ENCODE measurements at regions not wholly inside any gene's neighbourhood (a gene's known extent, or its start where the extent isn't known, plus 50 kb on each side); places are given as distances from the start of the nearest gene placed in this dataset.

DNA sequence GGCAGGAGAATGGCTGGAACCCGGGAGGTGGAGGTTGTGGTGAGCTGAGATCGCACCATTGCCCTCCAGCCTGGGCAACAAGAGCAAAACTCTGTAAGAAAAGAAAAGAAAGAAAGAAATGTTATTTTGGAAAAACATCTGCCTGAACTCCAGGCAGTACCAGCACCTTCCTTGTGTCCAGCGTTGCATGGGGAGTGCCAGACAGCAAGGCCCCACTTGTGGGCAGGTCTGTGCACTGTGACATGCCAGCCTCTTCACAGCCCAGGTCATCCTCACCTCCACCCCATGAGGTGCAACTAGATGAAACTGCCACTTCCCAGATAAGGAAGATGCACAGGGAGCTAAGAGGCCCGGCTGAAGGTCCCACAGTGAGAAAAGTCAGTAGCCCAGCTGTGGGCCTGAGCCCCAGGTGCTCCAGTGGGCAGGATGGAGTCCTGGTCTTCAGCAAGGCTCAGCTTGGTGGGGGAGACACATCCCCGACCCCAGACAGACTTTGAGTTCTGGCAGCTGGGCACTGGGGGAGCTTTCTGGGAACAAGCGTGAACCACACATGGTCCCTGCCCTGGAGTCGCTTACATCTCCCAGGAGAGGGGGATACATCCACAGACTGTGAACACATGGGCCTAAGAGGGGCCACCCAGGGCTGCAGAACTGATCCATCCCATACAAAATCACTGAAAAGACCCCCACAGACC is 146.9 kb upstream of the IER5L start:
- no peak overlapping the region for H3K4me2 ChIP-seq (ENCODE audit: low read length, poor library complexity, severe bottlenecking)
- H3K18ac ChIP-seq (ENCODE audit: low read depth in 1 of 2, low read length in 2 of 2), result no peak overlapping the region
- H3K27ac ChIP-seq (ENCODE audit: low read length, poor library complexity, severe bottlenecking), result no peak overlapping the region
- peak overlapping the region in 1 of 2 experiments; percentile 76 for H2BK12ac ChIP-seq (ENCODE audit: low read length in 2 of 2)
- no peaks in the 10 kb centered on the region for H3K79me1 ChIP-seq (replicated peaks; ENCODE audit: low read length, poor library complexity, severe bottlenecking)
- WGBS, result 93% methylated on average over 7 of the region's 7 CpGs
- H3K14ac ChIP-seq (ENCODE audit: low read length in 2 of 2), result no peak overlapping the region
- H2BK5ac ChIP-seq (ENCODE audit: low read depth, low read length, poor library complexity, severe bottlenecking), result no peak overlapping the region
- no peak overlapping the region for H2AFZ ChIP-seq (ENCODE audit: low read depth, low read length)
- H3K9ac ChIP-seq (ENCODE audit: low read length), result no peak overlapping the region
- peak overlapping the region; percentile 9 for H2AK5ac ChIP-seq (ENCODE audit: low read length, severe bottlenecking)
- no peak overlapping the region for H3K4me3 ChIP-seq (ENCODE audit: insufficient read depth in 1 of 2, low read depth in 1 of 2, low read length in 2 of 2)
- H4K8ac ChIP-seq (ENCODE audit: low read length), result no peak overlapping the region
- no peak overlapping the region for H3K4ac ChIP-seq (ENCODE audit: low read depth in 1 of 2, low read length in 2 of 2)
- H3K27me3 ChIP-seq (ENCODE audit: control insufficient read depth in 1 of 2, insufficient read depth in 1 of 2, low read length in 2 of 2), result no peaks in the 10 kb centered on the region
- no peak overlapping the region for H2BK120ac ChIP-seq (ENCODE audit: low read depth, low read length)
- H3K23ac ChIP-seq (ENCODE audit: low read length in 2 of 2), result no peak overlapping the region
- H3K36me3 ChIP-seq (ENCODE audit: control insufficient read depth in 1 of 2, insufficient read depth in 2 of 2, low read depth in 1 of 2, low read length in 2 of 2), result no peaks in the 10 kb centered on the region
- H2BK15ac ChIP-seq (ENCODE audit: low read depth, poor library complexity, severe bottlenecking), result no peak overlapping the region
- H3K9me3 ChIP-seq (ENCODE audit: control insufficient read depth, low read length), result no peaks in the 10 kb centered on the region
- peaks cover 23% of the 10 kb centered on the region for H3K4me1 ChIP-seq (ENCODE audit: control insufficient read depth, insufficient read depth, low read depth, low read length)
- H4K91ac ChIP-seq (ENCODE audit: low read length), result no peak overlapping the region
- no peak for DNase-seq

DNA sequence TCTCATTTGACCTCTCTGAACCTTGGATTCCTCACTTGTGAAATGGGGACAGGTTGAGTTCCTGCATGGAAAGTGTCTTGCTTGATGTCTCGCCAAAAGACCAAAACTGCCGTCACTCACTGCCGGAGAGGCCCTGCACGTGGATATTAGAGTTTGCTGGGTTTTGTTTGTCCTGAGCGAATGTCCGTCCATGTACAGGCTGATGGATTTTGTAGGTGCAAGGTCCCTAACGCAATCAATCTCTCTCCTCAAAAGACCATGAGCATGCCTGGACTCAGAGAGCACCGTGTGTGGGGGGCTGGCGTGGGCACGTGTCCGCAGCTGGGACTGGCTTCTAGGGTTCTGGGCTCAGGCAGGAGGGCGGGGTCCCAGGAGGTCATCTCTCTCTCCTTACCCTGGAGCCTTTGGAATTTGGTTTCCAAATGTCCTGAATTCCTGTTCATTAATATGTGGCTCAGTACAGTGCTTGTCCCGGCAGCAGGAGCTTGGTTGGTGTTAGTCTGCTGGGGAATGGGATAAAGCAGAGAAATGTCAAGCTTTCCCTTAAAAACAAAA is 146.0 kb upstream of the IER5L start:
- 87% methylated on average over 10 of the region's 13 CpGs for WGBS
- peaks cover 27% of the 10 kb centered on the region for H3K4me1 ChIP-seq (ENCODE audit: control insufficient read depth, insufficient read depth, low read depth, low read length)

DNA sequence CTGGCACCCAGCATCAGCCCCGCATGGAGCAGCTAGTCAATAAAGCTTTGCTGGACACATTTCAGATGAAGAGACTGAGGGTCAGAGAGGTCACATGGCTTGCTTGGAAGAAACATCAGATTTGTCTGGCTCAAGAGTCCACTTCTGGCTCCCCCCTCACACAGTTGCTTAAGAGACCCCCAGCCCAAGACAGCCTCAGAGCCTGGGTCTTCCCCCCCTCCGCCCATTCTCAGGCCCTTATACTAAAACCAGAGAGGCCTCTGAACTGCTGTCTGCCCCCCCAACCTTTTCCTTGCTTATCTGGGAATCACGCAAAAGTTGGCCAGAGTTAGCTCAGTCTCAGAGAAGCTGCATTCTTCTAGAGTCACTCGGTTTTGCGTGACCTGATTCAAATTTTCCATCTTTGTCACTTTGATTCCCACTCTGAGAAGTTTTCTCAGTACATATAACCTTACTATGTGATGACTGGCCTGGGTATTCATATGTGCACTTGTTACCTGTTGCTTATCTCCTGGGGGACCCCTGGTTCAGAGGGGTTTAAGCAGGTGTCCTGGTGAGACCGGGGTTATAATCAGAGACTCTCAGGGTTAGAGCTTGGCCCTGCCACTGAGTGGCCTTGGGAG is 145.4 kb upstream of the IER5L start:
- Histone ChIP-seq H2BK5ac (ENCODE audit: low read depth, low read length, poor library complexity, severe bottlenecking) (no peak overlapping the region), H4K8ac (ENCODE audit: low read length) (no peak overlapping the region), H3K27me3 (ENCODE audit: control insufficient read depth in 1 of 2, insufficient read depth in 1 of 2, low read length in 2 of 2) (no peaks in the 10 kb centered on the region), H3K18ac (ENCODE audit: low read depth in 1 of 2, low read length in 2 of 2) (peak overlapping the region in 1 of 2 experiments; percentile 28), H3K79me1 (replicated peaks; ENCODE audit: low read length, poor library complexity, severe bottlenecking) (no peaks in the 10 kb centered on the region), H2BK12ac (ENCODE audit: low read length in 2 of 2) (peak overlapping the region in 1 of 2 experiments; percentile 82), H3K9me3 (ENCODE audit: control insufficient read depth, low read length) (no peaks in the 10 kb centered on the region), H3K4me1 (ENCODE audit: control insufficient read depth, insufficient read depth, low read depth, low read length) (peaks cover 28% of the 10 kb centered on the region), H3K9ac (ENCODE audit: low read length) (no peak overlapping the region), H3K27ac (ENCODE audit: low read length, poor library complexity, severe bottlenecking) (no peak overlapping the region), H3K4ac (ENCODE audit: low read depth in 1 of 2, low read length in 2 of 2) (no peak overlapping the region), H2BK15ac (ENCODE audit: low read depth, poor library complexity, severe bottlenecking) (no peak overlapping the region), H2BK120ac (ENCODE audit: low read depth, low read length) (peak overlapping the region; percentile 21), H3K4me2 (ENCODE audit: low read length, poor library complexity, severe bottlenecking) (no peak overlapping the region), H2AFZ (ENCODE audit: low read depth, low read length) (no peak overlapping the region), H3K4me3 (ENCODE audit: insufficient read depth in 1 of 2, low read depth in 1 of 2, low read length in 2 of 2) (no peak overlapping the region), H3K14ac (ENCODE audit: low read length in 2 of 2) (no peak overlapping the region), H3K36me3 (ENCODE audit: control insufficient read depth in 1 of 2, insufficient read depth in 2 of 2, low read depth in 1 of 2, low read length in 2 of 2) (no peaks in the 10 kb centered on the region), H3K23ac (ENCODE audit: low read length in 2 of 2) (no peak overlapping the region), H4K91ac (ENCODE audit: low read length) (no peak overlapping the region), H2AK5ac (ENCODE audit: low read length, severe bottlenecking) (peak overlapping the region; percentile 17)
- 80% methylated on average over 6 of the region's 6 CpGs for WGBS
- DNase-seq, result no peak

More for the DNA sequence above, 146.0 kb upstream of the IER5L start:
- Histone ChIP-seq H4K8ac (ENCODE audit: low read length) (no peak overlapping the region), H2AFZ (ENCODE audit: low read depth, low read length) (no peak overlapping the region), H2AK5ac (ENCODE audit: low read length, severe bottlenecking) (no peak overlapping the region), H3K4ac (ENCODE audit: low read depth in 1 of 2, low read length in 2 of 2) (no peak overlapping the region), H3K9ac (ENCODE audit: low read length) (no peak overlapping the region), H3K27me3 (ENCODE audit: control insufficient read depth in 1 of 2, insufficient read depth in 1 of 2, low read length in 2 of 2) (no peaks in the 10 kb centered on the region), H3K18ac (ENCODE audit: low read depth in 1 of 2, low read length in 2 of 2) (no peak overlapping the region), H3K9me3 (ENCODE audit: control insufficient read depth, low read length) (no peaks in the 10 kb centered on the region), H3K23ac (ENCODE audit: low read length in 2 of 2) (no peak overlapping the region), H3K4me2 (ENCODE audit: low read length, poor library complexity, severe bottlenecking) (no peak overlapping the region), H3K14ac (ENCODE audit: low read length in 2 of 2) (no peak overlapping the region), H2BK120ac (ENCODE audit: low read depth, low read length) (no peak overlapping the region), H4K91ac (ENCODE audit: low read length) (peak overlapping the region; percentile 65), H2BK5ac (ENCODE audit: low read depth, low read length, poor library complexity, severe bottlenecking) (no peak overlapping the region), H3K27ac (ENCODE audit: low read length, poor library complexity, severe bottlenecking) (no peak overlapping the region), H3K36me3 (ENCODE audit: control insufficient read depth in 1 of 2, insufficient read depth in 2 of 2, low read depth in 1 of 2, low read length in 2 of 2) (no peaks in the 10 kb centered on the region), H3K79me1 (replicated peaks; ENCODE audit: low read length, poor library complexity, severe bottlenecking) (no peaks in the 10 kb centered on the region), H2BK12ac (ENCODE audit: low read length in 2 of 2) (peak overlapping the region in 1 of 2 experiments; percentile 23), H3K4me3 (ENCODE audit: insufficient read depth in 1 of 2, low read depth in 1 of 2, low read length in 2 of 2) (no peak overlapping the region), H2BK15ac (ENCODE audit: low read depth, poor library complexity, severe bottlenecking) (no peak overlapping the region)
- DNase-seq, result no peak

DNA sequence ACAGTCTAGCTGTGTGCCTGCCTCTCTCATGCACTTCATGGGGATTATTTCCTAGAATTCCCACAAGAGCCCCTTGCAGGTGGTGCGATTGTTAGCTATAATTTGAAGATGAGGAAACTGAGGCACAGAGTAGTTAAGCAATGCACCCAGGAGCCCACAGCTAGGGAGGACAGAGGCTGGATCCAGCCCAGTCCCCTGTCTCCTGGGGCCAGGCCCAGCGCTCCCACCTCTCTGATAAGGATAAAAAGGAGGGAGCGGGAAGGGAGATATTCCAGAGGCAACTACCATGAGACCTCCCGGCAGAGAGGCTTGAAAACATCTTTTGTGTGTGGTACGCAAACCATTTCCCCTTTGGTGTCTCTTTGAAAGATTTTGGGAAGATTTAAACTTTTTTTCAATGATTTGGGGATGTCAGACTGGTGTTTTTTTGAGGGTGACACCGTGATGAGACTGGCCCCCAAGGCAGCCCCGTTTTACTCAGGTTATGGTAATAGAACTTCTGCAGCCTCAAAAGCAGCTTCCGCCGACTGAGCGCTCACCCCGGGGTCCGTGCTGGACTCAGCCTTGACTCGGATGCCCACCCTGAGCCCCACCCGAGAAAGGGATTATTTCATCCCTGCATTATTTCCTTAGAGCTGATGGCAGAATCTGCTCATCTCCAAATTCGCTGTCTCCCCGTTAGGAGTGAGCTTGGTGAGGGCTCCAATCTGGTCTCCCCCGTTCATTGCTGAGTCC is 144.7 kb upstream of the IER5L start:
- peak overlapping the region; percentile 93 to 100 for H2BK12ac ChIP-seq (ENCODE audit: low read length in 2 of 2)
- no peak overlapping the region for H3K23ac ChIP-seq (ENCODE audit: low read length in 2 of 2)
- no peak overlapping the region for H2AFZ ChIP-seq (ENCODE audit: low read depth, low read length)
- no peak for DNase-seq
- H2BK120ac ChIP-seq (ENCODE audit: low read depth, low read length), result peak overlapping the region; percentile 21
- H2AK5ac ChIP-seq (ENCODE audit: low read length, severe bottlenecking), result peak overlapping the region; percentile 17
- no peak overlapping the region for H3K4me3 ChIP-seq (ENCODE audit: insufficient read depth in 1 of 2, low read depth in 1 of 2, low read length in 2 of 2)
- H3K4me1 ChIP-seq (ENCODE audit: control insufficient read depth, insufficient read depth, low read depth, low read length), result peaks cover 30% of the 10 kb centered on the region
- peak overlapping the region in 1 of 2 experiments; percentile 28 for H3K18ac ChIP-seq (ENCODE audit: low read depth in 1 of 2, low read length in 2 of 2)
- 86% methylated on average over 17 of the region's 17 CpGs for WGBS
- H3K9me3 ChIP-seq (ENCODE audit: control insufficient read depth, low read length), result no peaks in the 10 kb centered on the region
- H4K8ac ChIP-seq (ENCODE audit: low read length), result no peak overlapping the region
- H2BK5ac ChIP-seq (ENCODE audit: low read depth, low read length, poor library complexity, severe bottlenecking), result no peak overlapping the region
- H3K36me3 ChIP-seq (ENCODE audit: control insufficient read depth in 1 of 2, insufficient read depth in 2 of 2, low read depth in 1 of 2, low read length in 2 of 2), result no peaks in the 10 kb centered on the region
- H3K27me3 ChIP-seq (ENCODE audit: control insufficient read depth in 1 of 2, insufficient read depth in 1 of 2, low read length in 2 of 2), result no peaks in the 10 kb centered on the region
- H2BK15ac ChIP-seq (ENCODE audit: low read depth, poor library complexity, severe bottlenecking), result peak overlapping the region; percentile 54
- no peaks in the 10 kb centered on the region for H3K79me1 ChIP-seq (replicated peaks; ENCODE audit: low read length, poor library complexity, severe bottlenecking)
- no peak overlapping the region for H3K4me2 ChIP-seq (ENCODE audit: low read length, poor library complexity, severe bottlenecking)
- H3K9ac ChIP-seq (ENCODE audit: low read length), result no peak overlapping the region
- peak overlapping the region; percentile 1 for H4K91ac ChIP-seq (ENCODE audit: low read length)
- no peak overlapping the region for H3K27ac ChIP-seq (ENCODE audit: low read length, poor library complexity, severe bottlenecking)
- no peak overlapping the region for H3K4ac ChIP-seq (ENCODE audit: low read depth in 1 of 2, low read length in 2 of 2)
- H3K14ac ChIP-seq (ENCODE audit: low read length in 2 of 2), result no peak overlapping the region

Data from mesenchymal stem cell (in vitro differentiated cells and primary cell).